ENCODE measurements at regions not wholly inside any gene's neighbourhood (a gene's known extent, or its start where the extent isn't known, plus 50 kb on each side); places are given as distances from the start of the nearest gene placed in this dataset.
A peak's percentile ranks its signal among the peaks of the same experiment; 100 is the strongest.

DNA sequence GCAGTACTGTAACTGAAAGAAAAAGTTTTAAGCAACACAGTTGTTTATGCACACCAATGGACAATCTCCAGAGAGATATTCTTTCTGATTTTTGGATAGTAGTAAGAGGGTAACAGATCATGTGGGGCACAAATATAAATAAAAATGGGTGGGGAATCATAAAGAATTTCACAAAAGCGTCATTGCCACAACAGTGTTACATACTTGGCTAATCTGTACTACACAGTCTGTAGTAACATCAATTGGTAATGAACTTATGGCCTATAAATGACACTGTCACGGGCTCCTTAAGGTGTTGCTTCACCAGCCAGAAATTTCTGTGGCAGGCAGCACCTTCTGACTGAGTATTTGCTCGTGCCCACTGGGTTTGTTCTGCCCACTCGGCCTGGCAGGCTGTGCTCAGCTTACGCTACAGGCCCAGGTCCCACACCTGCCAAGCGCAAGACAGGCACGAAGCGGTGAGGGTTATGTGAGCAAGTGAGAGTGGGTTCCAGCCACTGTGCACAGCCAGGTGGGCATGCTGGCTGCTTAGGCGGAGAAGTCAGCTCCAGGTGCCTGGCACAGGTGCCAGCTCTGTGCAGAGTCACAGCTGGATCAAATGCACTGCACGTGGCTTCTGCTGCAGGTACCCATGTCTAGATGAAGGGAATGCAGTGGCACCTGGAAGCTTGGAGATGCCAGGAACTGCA lies 532.5 kb upstream of the SLC39A10 start:
- DNase-seq, result no peak

DNA sequence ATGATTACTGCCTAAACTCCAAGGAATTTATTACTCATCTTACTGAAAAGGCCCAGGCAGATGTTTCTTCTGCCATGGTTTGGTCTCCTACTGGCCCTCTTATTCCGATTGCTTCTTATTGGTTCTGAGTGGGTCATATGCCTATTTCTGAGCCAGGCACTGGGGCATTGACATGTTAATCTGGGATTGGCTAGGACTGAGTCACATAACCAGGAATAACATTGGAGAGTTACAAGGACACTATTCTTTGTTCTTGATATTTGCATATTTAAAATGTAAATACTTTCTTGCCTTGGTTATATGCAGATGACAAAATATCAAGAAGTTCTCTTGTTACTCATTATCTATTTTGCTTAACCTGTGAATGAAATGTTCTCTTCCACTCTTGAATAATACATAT lies 534.4 kb upstream of the SLC39A10 start:
- no peak for DNase-seq

DNA sequence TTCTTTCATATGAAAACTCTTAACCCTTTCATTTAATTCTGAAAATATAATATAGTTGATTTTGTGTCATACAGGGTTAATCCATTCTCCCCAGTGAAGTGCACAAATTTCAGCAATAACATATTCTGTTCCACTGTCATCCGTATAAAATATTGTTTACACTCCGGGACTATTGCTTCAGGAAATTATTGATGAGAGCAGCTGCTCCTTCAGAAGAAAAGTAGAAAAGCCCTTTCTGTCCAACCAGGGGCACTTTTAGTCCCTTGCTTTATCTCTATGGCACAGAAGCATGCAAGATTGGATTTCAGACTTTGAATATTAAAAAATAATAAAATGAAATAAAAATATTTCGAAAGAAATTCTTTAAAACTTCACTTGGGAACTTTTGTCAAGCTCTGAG lies 535.7 kb upstream of the SLC39A10 start:
- DNase-seq, result no peak

DNA sequence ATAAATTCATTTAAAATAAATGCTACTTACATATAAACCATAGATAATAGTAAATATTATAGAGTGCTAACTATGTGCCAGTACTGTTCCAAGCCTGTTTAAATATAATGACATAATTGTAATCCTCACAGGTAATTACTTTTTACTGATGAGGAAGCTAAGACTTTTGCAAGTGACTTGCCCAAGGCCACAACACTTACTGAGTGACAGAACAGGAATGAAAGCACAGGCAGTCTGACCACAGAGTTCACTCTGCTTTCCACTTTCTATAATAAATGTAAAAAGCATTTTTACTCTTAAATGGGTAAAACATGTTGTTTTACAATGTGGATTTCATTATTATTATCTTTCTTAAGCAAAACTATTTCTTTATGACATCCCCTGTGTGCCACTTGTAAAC lies 537.8 kb upstream of the SLC39A10 start:
- no peak for DNase-seq

DNA sequence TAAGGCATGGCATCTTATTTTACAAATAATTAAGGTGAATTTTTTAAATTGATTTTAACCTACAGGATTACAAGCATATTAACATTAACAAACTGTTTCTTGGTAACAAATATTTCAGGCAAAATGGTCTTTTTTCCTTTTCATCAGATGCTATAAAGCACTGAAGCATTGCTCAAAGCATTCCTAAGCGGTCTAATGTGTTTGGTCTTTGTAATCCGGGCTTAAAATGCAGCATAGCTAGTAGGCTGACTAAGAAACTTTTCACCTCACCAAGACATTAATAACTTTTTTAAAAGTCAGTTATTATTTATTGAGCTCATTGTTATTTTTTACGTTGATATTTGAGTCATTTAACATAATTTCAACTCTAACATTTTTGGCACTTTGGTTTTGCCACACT lies 538.8 kb upstream of the SLC39A10 start:
- DNase-seq, result no peak

DNA sequence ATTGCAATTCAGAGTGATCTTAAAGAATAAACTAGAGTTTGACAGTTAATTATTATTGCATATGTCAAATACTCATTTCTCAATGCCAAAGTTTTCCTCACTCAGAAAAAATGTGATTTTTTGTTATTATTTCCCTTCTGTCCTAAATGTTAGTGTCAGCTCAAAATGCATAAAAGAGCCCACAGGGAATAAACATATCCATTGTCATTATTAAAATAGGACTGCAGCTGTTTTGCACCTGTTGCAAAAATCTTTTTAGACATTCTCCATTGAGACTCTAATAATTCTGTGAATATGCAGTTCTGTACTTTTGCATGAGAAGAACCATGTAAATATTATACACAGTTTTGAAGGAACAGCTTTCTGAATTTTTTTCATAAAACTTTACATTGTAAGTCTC lies 540.0 kb upstream of the SLC39A10 start:
- DNase-seq, result no peak

DNA sequence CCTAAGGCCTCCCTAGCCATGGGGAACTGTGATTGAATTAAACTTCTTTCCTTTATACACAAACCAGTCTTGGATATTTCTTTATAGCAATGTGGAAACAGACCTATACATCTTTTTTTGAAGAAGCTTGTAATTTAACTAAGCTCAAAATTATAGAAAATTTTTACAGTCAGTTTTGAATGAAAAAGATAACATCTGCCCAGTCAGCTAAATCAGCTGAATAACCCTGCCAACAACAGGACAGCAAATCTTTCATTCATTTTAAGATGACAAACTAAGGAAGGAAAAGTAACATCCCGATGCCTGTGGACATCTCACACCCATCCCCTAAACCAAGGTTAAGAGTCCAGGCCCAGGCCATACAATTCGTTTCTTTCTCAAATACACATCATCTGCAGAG lies 541.3 kb upstream of the SLC39A10 start:
- DNase-seq, result no peak

DNA sequence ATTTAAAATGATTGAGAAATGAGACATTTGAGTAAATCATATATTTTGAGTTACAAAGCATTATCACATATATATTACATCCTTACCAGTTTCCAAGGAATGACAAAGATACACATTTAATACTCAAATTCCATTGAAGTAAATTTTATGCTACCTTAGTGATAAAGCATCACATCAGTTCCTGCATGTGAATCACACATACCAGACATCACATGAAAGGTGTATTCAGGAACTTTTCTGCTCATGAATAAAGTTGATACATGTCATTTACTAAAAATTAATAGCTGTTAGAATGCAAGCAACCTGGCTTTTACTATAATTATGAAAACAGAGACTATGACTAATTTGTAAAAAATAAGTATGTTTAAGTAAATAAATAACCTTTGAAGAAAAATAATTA lies 548.8 kb upstream of the SLC39A10 start:
- no peak for DNase-seq

DNA sequence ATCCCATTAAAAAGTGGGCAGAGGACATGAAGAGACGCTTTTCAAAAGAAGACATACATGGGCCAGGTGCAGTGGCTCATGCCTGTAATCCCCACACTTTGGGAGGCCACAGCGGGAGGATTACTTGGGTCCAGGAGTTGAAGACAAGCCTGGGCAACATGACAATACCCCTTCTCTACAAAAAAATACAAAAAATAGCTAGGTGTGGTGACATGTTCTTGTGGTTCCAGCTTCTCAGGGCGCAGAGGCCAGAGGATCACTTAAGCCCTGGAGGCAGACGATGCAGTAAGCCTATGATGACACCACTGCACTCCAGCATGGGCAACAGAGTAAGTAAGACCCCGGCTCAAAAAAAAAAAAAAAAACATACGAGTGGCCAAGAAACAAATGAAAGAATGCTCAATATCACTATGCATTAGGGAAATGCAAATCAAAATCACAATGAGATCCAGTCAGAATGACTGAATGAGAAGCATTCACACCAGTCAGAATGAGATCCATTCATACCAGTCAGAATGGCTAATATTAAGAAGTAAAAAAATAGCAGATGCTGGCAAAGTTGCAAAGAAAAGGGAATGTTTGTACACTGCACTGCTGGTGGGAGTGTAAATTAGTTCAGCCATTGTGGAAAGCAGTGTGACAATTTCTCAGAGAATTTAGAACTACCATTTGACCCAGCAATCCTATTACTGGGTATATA lies 550.2 kb upstream of the SLC39A10 start:
- no peak for DNase-seq

DNA sequence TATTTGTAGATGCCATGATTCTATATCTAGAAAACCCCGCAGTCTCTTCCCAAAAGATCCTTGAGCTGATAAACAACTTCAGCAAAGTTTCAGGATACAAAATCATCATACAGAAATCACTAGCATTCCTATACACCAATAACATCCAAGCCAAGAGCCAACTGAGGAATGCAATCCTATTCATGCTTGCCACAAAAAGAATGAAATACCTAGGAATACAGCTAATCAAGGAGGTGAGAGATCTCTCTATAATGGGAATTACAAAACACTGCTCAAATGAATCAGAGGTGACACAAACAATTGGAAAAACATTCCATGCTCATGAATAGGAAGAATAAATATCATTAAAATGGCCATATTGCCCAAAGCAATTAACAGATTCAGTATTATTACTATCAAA lies 551.4 kb upstream of the SLC39A10 start:
- DNase-seq, result no peak

DNA sequence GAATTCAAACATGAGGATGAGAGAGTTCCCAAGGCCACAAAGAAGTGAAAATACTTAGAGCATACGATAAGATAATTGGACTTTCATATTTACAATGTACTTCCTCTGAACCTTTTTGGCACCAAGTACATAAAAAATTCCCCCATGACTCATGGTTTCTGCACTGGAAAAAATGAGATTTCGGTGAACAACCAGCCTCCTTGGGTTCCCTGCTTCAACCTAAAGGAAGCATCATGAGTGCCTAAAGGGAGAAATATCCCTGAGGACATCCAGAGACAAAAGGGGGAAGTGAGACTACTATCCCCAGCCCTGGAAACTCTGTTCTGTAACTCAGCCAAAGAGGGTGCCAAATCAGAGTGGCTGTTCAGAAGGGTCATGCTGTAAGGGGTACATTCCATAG lies 562.7 kb upstream of the SLC39A10 start:
- DNase-seq, result no peak

DNA sequence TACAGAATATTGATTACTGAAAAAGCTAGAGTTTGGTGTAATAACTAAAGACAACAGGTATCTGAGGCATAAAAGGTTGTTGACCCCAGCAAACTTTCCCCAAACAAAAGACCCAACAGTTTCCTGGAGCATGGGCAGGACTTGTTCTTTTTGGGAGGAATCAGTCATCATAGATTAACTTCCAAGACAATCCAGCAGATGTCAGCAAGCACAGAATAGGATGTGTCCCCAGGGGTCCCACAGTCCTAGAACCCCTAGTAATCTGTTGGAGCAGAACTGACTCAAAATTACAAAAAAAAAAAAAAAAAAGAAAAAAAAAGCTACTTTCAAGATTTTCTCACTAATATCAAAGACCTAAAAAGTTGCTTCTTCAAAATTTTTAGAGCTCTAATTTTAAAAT lies 564.7 kb upstream of the SLC39A10 start:
- no peak for DNase-seq

DNA sequence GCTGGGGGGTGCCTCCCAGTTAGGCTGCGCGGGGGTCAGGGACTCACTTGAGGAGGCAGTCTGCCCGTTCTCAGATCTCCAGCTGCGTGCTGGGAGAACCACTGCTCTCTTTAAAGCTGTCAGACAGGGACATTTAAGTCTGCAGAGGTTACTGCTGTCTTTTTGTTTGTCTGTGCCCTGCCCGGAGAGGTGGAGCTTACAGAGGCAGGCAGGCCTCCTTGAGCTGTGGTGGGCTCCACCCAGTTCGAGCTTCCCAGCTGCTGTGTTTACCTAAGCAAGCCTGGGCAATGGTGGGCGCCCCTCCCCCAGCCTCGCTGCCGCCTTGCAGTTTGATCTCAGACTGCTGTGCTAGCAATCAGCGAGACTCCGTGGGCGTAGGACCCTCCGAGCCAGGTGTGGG lies 584.2 kb upstream of the SLC39A10 start:
- peak in 1 of 2 experiments; percentile 21 for DNase-seq

DNA sequence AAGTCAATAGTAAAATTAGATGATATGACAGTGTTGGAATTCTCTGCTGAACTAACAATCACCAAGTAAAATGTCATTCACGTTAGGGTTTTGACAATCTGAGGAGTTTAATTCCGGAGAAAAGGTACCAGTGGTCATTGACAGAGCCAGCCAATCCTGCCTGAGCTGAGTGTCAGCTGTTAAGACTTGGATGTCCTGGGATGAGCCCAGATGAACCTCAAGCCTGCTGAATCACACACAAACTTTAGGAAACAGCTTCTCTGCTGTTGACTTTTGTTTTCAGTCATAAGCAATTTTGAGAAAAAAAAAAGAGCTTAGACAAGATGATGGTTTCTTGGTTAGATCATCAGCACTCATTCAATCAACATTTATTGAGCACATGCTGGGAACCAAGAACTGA lies 600.0 kb upstream of the SLC39A10 start:
- no peak for DNase-seq

DNA sequence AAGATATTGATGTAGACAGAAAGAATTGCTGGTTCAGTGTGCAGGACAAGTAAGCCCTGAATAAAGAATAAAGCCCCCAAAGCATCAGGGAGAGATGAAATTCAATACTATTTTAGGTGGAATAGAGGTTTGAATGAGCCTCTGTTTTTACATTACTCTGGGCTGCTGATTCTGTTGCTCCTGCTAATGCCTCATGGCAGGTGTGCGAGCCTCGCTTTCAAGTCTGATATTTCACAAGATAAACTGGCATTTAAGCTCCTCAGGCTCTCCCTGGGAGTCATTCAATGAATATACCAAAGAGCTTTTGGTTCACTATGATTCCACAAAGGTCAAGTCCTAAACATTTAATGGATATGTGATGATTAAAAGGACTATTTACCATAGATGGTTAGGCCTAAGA lies 601.0 kb upstream of the SLC39A10 start:
- peak in 1 of 2 experiments; percentile 36 for DNase-seq

DNA sequence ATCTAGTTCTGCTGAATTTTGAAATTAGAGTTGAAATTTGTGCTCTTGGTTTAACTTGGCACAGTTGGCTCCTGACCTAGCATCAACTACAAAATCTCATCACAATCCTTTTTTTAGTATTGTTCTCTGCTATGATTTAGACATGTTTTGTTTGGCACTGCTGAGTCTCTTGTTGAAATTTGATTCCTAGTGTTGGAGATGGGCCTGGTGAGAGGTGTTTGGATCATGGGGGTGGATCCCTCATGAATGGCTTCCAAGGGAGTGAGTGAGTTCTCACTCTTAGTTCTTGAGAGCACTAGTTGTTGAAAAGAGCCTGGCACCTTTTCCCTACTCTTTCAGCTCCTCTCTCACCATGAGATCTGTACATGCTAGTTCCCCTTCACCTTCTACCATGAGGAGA lies 605.6 kb upstream of the SLC39A10 start:
- no peak for DNase-seq

DNA sequence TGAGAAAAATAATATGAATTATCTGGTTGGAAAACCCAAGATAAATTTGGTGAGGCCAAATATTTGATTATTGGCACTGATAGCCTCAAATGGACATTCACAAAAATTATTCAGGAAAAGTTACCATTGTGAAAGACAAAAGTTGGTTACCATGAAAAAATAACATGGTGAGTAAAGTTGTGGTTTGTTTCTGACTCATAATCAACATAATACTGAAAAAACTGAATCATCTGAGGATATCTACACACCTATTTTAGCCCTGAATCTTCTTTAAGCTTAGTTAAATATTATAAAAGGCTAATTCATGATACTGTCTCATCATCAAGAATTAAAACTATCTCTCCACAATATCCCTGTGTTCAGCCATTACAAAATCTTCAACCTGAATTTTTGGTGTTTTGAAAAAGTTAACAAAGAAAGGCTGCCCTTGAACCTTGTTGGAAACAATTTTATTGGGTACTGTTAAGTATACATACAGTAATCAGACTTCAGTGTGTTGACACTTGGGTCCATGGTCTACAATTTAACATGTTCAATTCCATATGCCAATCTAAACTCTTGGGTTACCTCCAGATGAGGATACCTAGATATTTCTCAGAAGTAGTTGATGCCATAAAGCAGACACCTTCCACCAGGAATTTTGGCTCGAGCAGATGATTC lies 607.5 kb upstream of the SLC39A10 start:
- DNase-seq, result no peak

DNA sequence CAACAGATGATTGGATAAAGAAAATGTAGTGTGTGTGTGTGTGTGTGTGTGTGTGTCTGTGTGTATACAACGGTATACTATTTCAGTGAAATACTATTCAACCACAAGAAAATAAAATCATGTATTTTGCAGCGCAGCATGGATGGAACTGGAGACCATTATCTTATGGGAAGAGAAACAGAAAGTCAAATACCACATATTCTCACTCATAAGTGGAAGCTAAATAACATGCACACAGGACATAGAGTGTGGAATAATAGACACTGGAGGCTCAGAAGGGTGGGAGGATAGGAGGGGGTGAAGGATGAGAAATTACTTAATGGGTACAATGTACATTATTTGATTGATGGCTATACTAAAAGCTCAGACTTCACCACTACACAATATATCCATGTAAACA lies 609.1 kb upstream of the SLC39A10 start:
- no peak for DNase-seq

DNA sequence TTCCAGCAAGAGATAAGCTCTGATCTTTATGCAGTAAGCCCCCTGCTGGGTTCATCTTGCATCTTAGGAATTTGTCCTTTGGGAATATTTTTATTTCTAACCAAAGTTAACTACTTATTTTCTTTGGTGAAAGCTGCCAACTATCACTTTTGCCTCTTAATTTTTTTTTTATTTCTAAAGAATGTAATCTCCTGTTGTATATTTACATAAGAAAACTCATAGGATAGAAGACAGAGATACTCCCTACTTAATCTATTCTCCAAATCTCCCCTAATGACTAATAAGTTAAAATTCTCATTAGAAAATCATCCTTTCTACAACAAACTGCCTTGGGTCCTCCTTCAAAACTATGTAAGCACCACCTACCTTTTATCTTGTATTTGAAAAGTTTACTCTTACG lies 612.2 kb upstream of the SLC39A10 start:
- DNase-seq, result no peak

DNA sequence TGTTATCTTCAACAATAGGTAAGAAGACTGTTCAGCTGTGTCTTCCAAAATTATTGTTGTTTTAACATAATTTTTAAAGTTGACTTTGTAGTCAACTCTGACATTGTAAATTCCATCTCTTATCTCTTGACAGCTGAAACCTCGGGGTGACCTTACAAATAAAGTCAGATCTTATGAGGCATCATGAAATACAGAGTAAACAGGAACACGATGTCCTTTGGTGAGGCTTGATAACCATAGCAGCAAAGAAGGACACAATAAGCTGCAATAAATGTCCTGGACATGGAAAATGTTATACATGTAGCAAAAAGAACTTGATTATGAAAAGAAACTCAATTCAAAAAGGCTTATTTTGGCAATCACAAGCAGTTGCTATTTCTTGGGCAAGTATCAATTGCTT lies 618.9 kb upstream of the SLC39A10 start:
- no peak for DNase-seq

DNA sequence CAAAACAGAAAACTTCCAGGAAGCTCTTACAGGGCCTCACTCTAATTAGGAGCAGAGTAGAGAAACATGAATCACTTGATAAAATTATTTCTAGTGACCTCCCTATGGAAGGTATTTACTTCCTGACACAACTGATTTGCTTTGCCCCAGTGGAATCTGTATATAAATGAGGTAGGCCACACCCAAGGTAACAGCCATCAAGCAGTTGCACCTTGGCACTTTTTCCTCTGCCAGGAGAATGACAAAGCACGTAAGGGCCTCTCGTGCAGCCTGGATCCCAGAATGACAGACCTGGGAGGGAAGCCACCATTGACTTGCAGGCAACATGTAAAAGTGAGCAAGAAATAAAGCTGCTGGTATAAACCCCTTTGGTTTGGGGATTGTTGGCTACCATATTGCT lies 620.0 kb upstream of the SLC39A10 start:
- DNase-seq, result no peak

DNA sequence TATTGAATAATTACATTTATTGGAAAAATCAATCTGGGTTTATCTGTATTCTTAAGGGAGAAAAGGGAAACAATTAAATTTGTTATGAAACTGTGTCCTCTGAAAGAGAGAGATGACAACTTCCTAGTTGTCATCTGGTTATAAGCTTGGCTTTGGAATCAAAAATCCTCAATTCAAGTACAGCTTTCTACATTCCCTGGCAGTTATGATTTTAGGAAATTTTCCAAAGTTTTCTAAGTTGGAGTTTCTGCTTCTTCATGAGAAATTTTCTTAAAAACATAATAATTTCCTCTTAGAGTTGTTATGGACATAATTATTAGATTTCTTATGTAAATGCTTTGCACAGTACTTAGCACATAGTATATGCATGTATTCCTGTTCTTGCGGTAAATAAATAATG lies 625.6 kb upstream of the SLC39A10 start:
- no peak for DNase-seq

DNA sequence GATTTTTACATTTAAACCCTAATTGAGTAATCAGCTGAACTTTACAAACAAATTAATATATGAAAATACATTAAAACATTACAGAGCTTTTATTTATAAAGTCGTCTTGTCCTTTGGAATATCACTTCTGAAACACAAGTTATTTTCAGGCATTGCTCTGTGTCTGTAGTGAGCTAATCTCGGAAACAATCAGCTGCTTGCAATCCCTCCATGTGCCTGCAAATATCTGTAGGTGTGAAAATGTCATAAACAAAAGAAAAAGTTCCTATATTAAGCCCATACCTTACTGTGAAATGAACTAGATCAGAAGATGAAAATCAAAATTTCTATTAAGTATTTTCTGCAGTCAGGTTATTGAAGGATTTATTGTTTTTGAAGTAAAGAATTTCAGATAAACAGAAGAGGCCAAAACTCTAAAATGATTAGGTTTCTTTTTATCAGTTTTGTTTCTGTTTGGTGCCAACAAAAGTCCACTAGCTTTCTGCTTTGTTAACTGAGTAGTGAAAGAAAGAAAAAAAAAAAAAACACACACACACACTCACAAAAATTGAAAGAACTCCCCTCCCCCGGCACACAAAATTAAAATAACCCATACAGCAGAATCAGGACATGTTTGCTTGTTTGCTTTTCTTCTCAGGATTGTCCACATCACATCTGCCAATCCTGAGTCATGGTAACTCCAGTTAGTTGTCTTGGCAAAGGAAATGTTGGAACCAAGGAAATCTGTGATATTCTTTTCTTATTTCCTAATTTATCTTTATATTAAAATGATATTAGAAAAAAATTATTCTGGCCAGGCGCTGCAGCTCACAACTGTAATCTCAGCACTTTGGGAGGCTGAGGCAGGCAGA lies 627.0 kb upstream of the SLC39A10 start:
- DNase-seq, result no peak

DNA sequence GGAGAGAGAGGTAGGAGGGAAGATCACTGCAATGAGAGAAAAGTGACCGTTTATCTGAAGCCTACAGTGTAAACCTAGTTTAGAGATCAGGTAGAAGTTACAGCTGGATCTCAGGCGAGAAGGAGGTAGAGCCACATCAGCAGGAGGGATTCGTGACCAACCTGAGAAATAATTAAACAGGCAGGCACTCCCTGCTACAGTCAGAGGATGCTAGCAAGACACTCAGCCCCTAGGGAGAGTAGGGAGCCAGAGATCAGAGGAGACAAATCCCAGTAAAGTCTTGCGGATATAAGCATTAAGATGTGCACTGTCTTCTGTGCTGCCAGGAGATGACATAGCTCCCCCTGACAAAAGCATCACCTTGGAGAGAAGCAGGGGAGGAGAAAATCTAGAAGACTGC lies 629.1 kb upstream of the SLC39A10 start:
- no peak for DNase-seq

Data from SHP77 (cell line).